HG03439 (cell line): ENCODE measurements at regions not wholly inside any gene's neighbourhood (a gene's known extent, or its start where the extent isn't known, plus 50 kb on each side); places are given as distances from the start of the nearest gene placed in this dataset.

Source experiments
- ATAC-seq: cut with Tn5 transposase; IDR thresholded peaks from one replicate; pipeline ENCODE4 v1.9.1; 2021; ENCODE audit warnings: mild to moderate bottlenecking, moderate library complexity; ENCODE audit not compliant: unreplicated experiment

DNA sequence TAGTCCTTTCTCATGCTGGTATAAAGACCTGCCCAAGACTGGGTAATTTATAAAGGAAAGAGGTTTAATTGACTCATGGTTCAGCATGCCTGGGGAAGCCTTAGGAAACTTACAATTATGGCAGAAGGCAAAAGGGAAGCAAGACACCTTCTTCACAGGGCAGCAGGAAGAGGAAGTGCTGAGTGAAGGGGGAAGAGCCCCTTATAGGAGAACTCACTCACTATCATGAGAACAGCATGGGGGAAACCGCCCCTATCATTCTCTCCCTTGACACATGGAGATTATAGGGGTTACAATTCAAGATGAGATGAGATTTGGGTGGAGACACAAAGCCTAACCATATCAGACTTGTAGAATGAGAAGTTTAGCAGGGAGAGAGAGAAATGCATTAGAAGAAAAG is 373.3 kb upstream of the DIAPH2 start:
- ATAC-seq = no peak

DNA sequence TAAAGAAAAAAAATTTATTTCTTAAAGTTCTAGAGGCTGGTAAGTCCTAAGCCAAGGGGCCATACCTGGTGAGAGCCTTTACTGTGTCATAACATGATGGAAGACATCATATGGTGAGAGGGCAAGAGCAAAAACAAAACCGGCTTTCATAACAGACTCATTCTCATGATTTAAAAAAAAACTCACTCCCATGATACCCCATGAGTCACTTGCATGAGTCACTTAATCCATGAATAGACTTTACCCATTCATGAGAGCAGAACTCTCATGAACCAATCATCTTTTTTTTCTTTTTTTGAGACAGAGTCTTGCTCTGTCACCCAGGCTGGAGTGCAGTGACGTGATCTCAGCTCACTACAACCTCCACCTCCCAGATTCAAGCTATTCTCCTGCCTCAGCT is 369.7 kb upstream of the DIAPH2 start:
- no peak for ATAC-seq

DNA sequence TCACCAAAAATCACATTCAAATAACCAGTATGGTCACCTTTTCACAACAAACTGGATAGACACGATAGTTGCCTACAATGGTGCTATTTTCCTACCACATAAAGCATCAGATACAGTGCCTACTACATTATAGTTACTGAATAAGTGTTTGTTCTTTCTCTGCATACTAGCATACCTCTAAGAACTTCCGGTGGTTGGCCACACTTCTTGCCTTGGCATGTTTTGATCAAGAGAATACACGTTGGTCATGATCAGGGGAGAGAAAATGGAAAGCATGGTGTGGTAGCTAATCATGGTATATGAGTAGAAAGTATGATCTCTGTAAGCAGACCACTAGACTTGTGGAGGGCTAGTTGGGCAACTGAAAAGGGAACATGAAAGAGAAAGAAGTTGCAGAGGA is 322.8 kb upstream of the DIAPH2 start:
- no peak for ATAC-seq

GRCh38 chrX:96372313-96373046 is 312.2 kb upstream of the DIAPH2 start:
- no peak for ATAC-seq

DNA sequence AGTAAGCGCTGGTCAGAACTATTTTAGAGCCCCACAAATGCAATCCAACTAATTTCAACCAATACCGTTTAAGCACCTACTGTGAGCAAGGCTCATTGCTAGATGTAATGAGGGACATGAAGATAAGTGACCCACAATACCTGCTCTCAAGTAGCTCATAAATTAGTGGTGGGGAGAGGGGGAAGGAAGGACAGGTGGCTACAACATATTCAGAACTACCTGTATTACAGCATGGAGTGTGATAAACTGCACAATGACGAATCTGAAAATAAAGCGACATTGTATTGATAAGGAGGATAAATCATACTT is 311.6 kb upstream of the DIAPH2 start:
- no peak for ATAC-seq

DNA sequence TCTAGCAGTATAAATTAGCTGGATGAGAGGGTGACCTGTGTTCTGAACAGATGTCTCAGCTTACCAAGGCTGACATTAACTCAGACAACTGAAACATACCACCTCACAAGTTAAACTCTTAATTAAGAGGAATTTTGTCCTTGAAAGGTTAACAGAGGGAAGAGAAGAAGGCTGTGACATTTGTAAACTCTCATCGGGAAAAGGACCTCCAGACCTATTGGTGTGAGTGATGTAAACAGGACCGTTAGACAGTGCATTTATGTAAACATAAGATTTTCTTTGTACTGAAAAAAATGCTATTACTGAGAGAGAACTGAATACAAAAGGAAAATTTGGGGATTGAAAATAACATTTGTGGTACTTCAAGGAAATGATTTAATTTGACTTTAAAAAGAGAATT is 308.4 kb upstream of the DIAPH2 start:
- no peak for ATAC-seq

DNA sequence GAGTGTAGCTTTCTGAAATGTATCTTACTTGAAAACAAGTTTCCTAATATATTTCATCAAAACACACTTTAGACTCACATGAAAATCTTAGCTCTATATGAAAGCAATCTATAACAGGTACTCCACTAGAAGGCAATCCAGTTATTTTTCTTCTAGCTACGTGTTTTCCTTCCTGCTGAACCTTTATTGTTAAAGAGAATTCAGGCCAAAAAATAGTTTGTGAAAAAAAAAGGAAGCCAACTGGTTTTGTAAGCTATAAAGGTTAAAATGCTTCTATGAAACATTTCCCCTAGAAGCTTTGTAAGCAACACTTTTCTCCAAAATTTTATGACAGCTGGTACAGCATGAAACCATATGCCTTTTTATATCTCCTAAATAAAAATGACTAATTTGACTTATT is 304.7 kb upstream of the DIAPH2 start:
- no peak for ATAC-seq

- no peak for ATAC-seq
Measured at GRCh38 chrX:96382018-96382417, 302.6 kb upstream of the DIAPH2 start.

DNA sequence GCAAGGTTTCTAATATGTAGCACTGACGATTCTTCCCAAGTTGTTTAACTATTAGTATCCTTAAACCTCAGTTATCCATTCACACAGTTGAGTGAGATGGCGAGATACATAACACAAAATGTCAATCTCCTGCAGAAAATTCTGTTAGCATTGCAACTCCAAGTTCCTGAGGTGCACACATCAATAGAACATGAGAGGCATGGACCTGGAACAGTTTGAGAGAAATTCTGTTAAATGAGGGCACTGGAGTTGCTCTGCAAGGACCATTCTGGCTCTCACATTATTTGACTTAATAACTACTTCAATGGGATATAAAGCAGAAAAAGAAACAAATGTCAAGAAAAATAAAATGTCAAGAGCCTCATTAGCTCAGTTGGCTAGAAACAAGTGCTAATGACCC is 301.2 kb upstream of the DIAPH2 start:
- ATAC-seq = no peak

GRCh38 chrX:96386325-96386724 is 298.3 kb upstream of the DIAPH2 start:
- no peak for ATAC-seq

- no peak for ATAC-seq
Measured at GRCh38 chrX:96386981-96387380, 297.7 kb upstream of the DIAPH2 start.

DNA sequence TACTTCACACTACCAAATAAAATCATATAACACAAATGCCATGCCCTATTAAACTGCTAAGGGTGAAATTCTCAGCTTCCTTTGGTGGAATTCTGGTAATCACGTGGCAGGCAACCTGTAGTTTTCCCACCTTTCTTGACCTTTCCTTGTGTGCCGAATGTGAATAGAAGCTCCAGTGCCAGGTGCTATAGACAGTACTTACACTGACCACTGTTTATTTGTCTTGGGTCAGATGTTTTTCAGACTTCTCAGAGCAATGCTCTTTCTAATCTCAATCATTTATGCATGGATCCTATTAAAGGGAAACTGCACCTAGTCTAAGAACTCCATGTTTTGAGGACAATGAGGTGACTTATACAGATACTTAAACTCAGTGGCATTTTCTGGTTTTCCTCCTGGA is 296.8 kb upstream of the DIAPH2 start:
- no peak for ATAC-seq

GRCh38 chrX:96389281-96390047 is 295.2 kb upstream of the DIAPH2 start:
- ATAC-seq = no peak

DNA sequence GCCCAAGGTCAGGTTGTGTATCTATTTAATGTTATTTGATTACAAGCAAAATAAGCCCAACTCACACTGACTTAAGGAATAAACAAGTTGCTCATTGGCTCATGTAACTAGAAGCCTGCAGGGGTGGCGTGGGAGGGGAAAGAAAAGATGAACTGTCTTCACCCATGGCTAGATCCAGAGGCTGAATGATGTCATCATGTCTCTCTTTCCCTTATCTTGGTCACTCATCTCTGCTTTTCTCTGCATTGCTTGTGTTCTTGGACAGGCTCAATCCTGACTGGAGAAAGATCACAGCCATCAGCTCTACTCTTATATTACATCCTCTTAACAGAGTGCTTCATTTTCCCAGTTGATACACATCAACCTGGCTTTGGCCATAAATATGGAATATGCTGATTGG is 290.0 kb upstream of the DIAPH2 start:
- no peak for ATAC-seq

- ATAC-seq = no peak
Measured at GRCh38 chrX:96403446-96403845, 281.2 kb upstream of the DIAPH2 start.

- ATAC-seq = no peak
Measured at GRCh38 chrX:96405842-96406241, 278.8 kb upstream of the DIAPH2 start.

GRCh38 chrX:96407072-96407471 is 277.6 kb upstream of the DIAPH2 start:
- ATAC-seq = no peak

GRCh38 chrX:96407501-96407900 is 277.1 kb upstream of the DIAPH2 start:
- no peak for ATAC-seq

DNA sequence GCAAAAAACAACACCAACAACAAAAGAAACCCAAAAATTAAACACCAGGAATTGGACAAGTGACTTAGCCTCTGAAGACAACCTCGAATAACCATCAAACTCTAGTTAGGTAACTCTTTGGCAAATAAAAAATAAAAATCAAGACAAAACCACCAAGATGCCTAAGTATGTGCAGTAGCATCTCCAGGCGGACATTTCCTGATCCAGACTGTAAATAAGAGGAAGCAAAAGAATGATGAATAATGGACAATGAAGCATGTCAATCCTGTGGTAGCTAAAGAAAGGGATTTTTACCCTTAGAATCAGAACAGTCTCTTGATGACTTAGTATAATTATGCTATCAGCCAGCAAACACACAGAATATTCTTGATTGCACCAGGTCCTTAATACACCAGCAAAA is 276.7 kb upstream of the DIAPH2 start:
- ATAC-seq = no peak

DNA sequence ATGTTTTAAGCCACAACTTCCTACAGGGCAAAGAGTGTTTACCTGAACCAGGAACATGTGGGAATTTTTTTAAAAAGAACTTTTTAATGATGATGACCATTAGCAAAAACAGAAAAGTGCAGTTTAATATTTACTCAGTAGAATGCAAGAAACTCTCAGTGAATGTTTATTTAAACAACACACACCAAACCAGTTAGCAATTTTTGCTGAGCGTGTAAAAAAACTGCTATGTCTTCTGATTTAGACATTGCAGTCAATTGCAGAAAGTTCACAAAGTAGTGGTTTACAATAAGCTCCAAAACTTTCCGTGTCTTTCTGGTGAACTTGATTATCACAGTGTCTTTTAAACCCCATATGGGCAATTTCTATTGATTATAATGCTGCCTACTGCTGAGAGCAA is 273.7 kb upstream of the DIAPH2 start:
- no peak for ATAC-seq

DNA sequence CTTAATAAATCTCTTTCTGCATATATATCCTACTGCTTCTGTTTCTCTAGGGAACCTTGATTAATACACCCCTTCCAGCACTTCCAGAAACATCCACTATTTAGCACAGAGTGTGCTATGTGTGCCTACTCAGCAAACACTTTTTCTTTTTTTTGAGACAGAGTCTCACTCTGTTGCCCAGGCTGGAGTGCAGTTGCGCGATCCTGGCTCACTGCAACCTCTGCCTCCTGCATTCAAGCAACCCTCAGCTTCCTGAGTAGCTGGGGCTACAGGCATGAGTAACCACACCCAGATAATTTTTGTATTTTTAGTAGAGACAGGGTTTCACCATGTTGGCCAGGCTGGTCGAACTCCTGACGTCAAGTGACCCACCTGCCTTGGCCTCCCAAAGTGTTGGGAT is 266.9 kb upstream of the DIAPH2 start:
- ATAC-seq = no peak

GRCh38 chrX:96424007-96424406 is 260.6 kb upstream of the DIAPH2 start:
- ATAC-seq = no peak

DNA sequence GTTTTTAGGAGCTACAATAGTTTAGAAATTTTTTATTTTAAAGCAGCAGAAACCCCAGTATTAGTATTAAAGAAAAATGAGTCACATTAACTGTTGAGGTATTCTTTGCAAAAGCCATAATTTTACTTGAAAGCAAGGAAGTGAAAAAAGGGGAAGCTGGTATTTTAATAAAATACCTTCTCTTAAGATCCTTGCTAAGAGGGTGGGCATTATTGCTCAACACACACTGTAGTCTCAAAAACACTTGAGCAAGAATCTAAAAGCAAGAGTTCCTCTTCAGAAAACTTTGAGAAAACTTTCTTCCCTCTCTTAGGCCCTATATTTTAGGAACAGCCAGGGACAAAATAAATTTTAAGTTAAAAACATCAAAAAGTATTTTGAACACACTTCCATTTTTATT is 259.4 kb upstream of the DIAPH2 start:
- ATAC-seq = no peak
